ENCODE measurements at regions not wholly inside any gene's neighbourhood (a gene's known extent, or its start where the extent isn't known, plus 50 kb on each side); places are given as distances from the start of the nearest gene placed in this dataset.

GRCh38 chr10:43978091-43978490 lies 329.4 kb upstream of the ZNF32 start (continued):
- TF ChIP-seq SIN3A (conservative IDR thresholded peaks at IDR 0.05 in 1 of 2, IDR thresholded peaks at IDR 0.05 in 1 of 2; ENCODE audit: low read depth in 1 of 2, low read length in 2 of 2) (no peak), CBX5 (IDR thresholded peaks at IDR 0.05; ENCODE audit: low read depth, low read length) (no peak), ZNF274 (IDR thresholded peaks at IDR 0.05; ENCODE audit: borderline replicate concordance, extremely low read depth, low read length) (no peak), HDAC2 (IDR thresholded peaks at IDR 0.05; ENCODE audit: borderline replicate concordance in 1 of 2, low read depth in 2 of 2, low read length in 2 of 2) (no peak), KDM5A (IDR thresholded peaks at IDR 0.05; ENCODE audit: low read length) (no peak), TCF12 (IDR thresholded peaks at IDR 0.05; ENCODE audit: low read depth, low read length) (no peak), RXRA (IDR thresholded peaks at IDR 0.05; ENCODE audit: insufficient read depth, low read depth, low read length) (no peak), BACH1 (IDR thresholded peaks at IDR 0.05; ENCODE audit: low read length) (no peak)

Data from H1 (cell line).